ENCODE measurements at regions not wholly inside any gene's neighbourhood (a gene's known extent, or its start where the extent isn't known, plus 50 kb on each side); places are given as distances from the start of the nearest gene placed in this dataset.

- TF ChIP-seq FOXM1 (IDR thresholded peaks at IDR 0.05; ENCODE audit: borderline replicate concordance, low read depth) (no peak), TCF12 (IDR thresholded peaks at IDR 0.05; ENCODE audit: low read depth) (no peak), CEBPB (IDR thresholded peaks at IDR 0.05) (no peak), NFIC (IDR thresholded peaks at IDR 0.05) (no peak), EGR1 (IDR thresholded peaks at IDR 0.05) (no peak), REST (IDR thresholded peaks at IDR 0.05; ENCODE audit: low read depth) (no peak), YY1 (IDR thresholded peaks at IDR 0.05; ENCODE audit: low read depth) (no peak), USF1 (IDR thresholded peaks at IDR 0.05) (no peak), TAF1 (IDR thresholded peaks at IDR 0.05; ENCODE audit: low read depth) (no peak), EP300 (IDR thresholded peaks at IDR 0.05; ENCODE audit: borderline replicate concordance) (no peak), MAX (IDR thresholded peaks at IDR 0.05) (no peak), ZBTB7A (IDR thresholded peaks at IDR 0.05; ENCODE audit: low read depth) (no peak), RAD21 (IDR thresholded peaks at IDR 0.05; ENCODE audit: low read depth) (no peak), CREB1 (IDR thresholded peaks at IDR 0.05; ENCODE audit: low read depth) (no peak)
Measured at GRCh38 chr4:66223068-66223703, 552.9 kb upstream of the EPHA5 start.

GRCh38 chr4:66219401-66219800, 549.1 kb upstream of the EPHA5 start:
- no peak for TF ChIP-seq TAF1 (IDR thresholded peaks at IDR 0.05; ENCODE audit: low read depth)
- no peak for TF ChIP-seq TCF12 (IDR thresholded peaks at IDR 0.05; ENCODE audit: low read depth)
- TF ChIP-seq ZBTB7A (IDR thresholded peaks at IDR 0.05; ENCODE audit: low read depth) = no peak
- TF ChIP-seq CREB1 (IDR thresholded peaks at IDR 0.05; ENCODE audit: low read depth) = no peak
- TF ChIP-seq FOXM1 (IDR thresholded peaks at IDR 0.05; ENCODE audit: borderline replicate concordance, low read depth) = no peak
- TF ChIP-seq REST (IDR thresholded peaks at IDR 0.05; ENCODE audit: low read depth) = no peak
- no peak for TF ChIP-seq NFIC (IDR thresholded peaks at IDR 0.05)
- TF ChIP-seq YY1 (IDR thresholded peaks at IDR 0.05; ENCODE audit: low read depth) = no peak
- TF ChIP-seq RAD21 (IDR thresholded peaks at IDR 0.05; ENCODE audit: low read depth) = no peak
- TF ChIP-seq USF1 (IDR thresholded peaks at IDR 0.05) = no peak
- TF ChIP-seq EP300 (IDR thresholded peaks at IDR 0.05; ENCODE audit: borderline replicate concordance) = no peak
- TF ChIP-seq MAX (IDR thresholded peaks at IDR 0.05) = no peak
- TF ChIP-seq EGR1 (IDR thresholded peaks at IDR 0.05) = no peak
- no peak for TF ChIP-seq TEAD4 (IDR thresholded peaks at IDR 0.05)
- no peak for TF ChIP-seq CEBPB (IDR thresholded peaks at IDR 0.05)

GRCh38 chr4:66216252-66216651, 546.0 kb upstream of the EPHA5 start:
- TF ChIP-seq FOXM1 (IDR thresholded peaks at IDR 0.05; ENCODE audit: borderline replicate concordance, low read depth) (no peak), TAF1 (IDR thresholded peaks at IDR 0.05; ENCODE audit: low read depth) (no peak), YY1 (IDR thresholded peaks at IDR 0.05; ENCODE audit: low read depth) (no peak), TCF12 (IDR thresholded peaks at IDR 0.05; ENCODE audit: low read depth) (no peak), CREB1 (IDR thresholded peaks at IDR 0.05; ENCODE audit: low read depth) (no peak), REST (IDR thresholded peaks at IDR 0.05; ENCODE audit: low read depth) (no peak)

GRCh38 chr4:66212489-66212888, 542.2 kb upstream of the EPHA5 start:
- no peak for TF ChIP-seq EGR1 (IDR thresholded peaks at IDR 0.05)
- no peak for TF ChIP-seq TEAD4 (IDR thresholded peaks at IDR 0.05)
- TF ChIP-seq YY1 (IDR thresholded peaks at IDR 0.05; ENCODE audit: low read depth) = no peak
